Stimulated activated CD4-positive, alpha-beta T cell treated with anti-CD3 and anti-CD28 coated beads, Interleukin-1b, Interleukin-23, amount 100 ng/mL, for 24 hours (primary cell): ENCODE measurements at regions not wholly inside any gene's neighbourhood (a gene's known extent, or its start where the extent isn't known, plus 50 kb on each side); places are given as distances from the start of the nearest gene placed in this dataset.

ENCODE experiments used
- DNase-seq, 4 experiments: peaks; one replicate each; pipeline ENCODE4 v3.0.0-alpha.2; 2020; ENCODE audit warnings: low read depth in 4 of 4, low spot score in 1 of 4

GRCh38 chr10:71138166-71138830 lies 74.1 kb upstream of the UNC5B start:
- DNase-seq = no peak

DNA sequence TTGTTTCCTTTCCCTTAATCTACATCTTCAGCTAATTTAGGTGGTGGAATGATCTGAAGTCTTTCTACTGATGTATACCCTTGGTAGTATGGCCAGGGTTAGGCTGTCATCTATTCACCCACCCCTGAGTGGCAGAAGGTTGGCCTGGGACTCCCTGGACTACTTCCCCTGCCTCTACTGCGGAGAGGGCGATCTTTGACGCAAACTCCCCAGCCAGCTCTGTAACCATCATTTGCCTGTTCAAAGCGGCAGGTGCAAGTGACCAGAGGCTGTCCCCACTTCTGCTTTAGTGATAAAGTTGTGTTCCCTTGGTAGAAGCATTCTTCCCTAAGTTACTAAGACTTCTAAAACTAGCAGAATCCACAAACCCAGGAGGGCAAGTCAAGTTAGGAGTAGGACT lies 70.8 kb upstream of the UNC5B start:
- DNase-seq = no peak

GRCh38 chr10:71143170-71143569 lies 69.2 kb upstream of the UNC5B start:
- DNase-seq = no peak

DNA sequence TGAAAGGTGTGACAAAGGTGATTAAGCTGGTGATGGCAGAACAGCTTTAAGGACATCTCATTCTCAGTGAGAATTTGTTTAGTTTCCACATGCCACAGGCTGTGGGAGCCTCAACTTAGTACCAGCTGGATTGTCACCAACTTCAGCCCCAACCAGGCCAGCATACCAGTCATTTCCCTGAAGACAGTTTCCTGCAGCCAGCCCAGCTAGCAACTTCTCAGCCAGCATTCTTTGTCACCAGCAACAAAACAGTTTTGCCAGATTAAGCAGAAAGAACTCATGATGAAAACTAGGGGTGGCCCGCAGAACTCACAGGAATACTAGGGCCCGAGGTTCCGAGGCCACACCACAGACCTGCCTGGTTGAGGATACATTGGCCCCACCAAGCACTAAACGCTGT lies 68.8 kb upstream of the UNC5B start:
- no peak for DNase-seq

- no peak for DNase-seq
These were observed 67.5 kb upstream of the UNC5B start for GRCh38 chr10:71144824-71145223.

DNA sequence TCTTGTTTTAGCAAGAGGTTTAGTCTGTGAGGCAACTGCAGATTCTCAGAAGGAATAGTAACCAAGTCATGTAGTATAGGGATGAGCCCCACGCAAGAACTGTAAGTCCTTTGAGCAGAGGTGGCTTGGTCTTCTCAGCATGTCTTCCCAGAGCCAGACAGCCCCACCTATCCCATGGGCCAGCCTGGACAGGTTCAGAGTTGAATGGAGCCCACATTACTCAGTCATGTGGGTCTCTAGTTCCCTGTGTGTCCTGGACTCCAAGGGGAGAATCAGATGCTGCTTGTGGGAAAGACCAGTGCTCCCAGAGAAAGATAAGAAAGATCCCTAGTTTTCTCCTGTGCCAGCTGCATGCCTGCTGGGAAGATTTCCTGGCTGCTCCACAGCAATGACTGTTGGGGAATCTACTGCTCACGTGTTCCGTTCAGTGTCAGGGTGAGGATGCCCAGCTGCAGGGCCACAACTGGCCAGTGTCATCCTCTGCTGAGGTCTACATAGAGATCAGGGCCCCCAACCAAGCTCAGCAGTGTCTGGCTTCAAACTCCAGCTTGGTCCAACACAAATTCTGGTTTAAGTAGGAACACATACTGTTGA lies 66.9 kb upstream of the UNC5B start:
- no peak for DNase-seq

DNA sequence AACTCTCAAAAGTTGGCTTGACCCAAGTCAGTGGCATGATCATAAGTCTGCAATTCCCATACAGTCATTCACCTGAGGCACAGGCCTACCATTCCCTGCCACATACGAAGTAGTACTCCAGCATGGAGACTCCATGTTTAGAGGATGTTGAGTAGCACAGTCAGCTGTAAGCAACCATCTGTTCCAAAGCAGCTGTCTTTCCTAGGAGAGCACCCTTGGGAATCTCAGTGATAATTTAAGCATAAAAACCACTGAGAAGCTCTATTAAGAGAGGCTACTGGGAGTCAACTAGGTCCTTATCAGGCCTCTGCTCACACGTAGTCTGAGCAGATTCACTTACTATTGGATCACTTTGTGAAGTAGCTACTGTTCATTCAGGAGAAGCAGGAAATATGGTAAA lies 61.6 kb upstream of the UNC5B start:
- DNase-seq = no peak

DNA sequence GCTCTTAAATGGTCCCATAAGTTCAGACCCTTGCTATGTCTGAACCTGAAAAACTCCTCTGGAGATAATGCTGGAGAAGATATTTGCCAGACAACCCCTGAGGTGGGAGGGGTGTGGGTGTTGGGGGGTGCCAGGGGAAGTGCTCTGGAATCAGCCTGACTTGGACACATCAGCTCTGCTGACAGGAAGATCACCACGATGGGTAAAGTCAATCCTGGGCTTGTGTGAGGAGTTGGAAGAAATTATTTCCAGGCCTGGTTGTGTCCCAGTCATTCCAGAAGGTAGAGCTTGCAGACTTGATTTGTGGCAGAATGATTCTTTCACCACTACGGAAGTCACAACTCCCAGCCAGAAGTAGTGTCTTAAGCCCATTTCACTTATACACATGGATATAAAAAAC lies 60.3 kb upstream of the UNC5B start:
- DNase-seq = no peak

GRCh38 chr10:71156436-71156835 lies 55.9 kb upstream of the UNC5B start:
- no peak for DNase-seq

DNA sequence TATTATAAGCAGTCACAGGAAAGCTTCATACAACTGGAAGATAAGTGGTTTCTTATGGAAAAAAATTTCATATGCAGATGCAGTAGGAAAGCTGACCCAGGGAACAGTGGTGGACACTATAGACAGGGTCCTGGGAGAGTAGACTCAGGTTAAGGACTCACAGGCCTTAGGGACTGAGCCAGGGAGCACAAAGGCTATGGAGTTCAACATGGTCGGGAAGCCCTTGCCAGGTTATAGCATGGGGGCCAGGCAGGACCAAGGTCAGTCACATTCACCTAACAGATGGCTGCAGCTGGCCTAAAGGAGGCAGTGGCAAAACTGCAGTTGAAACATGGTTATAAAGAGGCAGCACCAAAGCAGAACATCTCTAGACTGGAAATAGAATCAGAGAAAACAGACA lies 54.9 kb upstream of the UNC5B start:
- no peak for DNase-seq

DNA sequence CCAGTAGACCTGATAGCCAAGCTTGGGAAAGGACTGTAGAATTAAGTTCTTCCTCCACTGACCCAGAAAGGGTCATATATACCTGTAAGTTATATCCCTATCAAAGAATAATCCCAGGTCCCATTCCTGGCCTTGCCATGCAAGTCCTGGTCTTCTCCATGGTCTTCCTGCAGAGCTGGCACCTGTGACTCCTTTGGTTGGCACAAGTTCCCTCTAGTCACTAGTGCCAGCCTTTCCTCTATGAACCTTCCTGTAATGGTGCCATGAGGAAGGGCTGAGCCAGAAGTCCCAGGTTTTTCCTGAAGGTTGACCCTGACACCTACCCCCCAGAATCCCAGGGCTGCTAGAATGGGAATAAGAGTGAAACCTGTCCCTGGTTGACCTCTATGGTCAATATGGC lies 54.1 kb upstream of the UNC5B start:
- DNase-seq = no peak

DNA sequence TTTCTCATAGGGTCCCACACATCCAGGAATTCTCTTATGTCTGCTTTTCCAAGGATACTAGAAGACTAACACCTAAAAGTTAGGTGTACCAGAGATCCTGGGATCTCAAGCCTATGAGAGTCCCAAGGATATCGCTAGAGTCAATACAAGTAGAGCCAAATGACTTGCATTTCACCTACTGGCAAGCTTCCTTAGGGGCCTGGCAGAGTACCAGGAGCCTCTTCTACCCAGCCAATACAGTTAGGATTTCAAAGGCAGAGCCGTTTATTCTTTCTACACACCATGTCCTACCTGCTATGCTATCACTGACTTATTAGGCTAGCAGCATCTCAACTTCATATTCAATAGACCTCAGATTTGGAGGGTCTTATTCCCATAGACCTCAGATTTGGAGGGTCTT lies 53.5 kb upstream of the UNC5B start:
- DNase-seq = no peak

DNA sequence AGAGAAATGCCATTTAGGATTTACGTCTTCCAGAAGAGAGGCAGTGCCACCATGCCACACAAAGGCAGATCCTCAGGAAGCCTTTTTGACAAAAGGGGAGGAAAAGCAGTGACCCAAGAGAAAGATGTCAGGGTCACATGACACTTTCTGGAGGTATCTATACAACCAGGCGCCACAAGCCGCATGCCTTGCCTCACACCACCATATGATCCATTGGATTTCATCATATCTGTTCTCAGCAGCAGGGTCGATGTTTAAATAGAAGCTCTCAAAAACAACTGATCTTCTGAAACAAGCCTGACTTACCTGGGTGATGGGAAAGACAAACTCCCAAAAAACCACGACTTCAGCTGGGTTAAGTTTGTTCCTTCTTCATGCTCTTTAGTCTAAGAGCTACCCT lies 52.5 kb upstream of the UNC5B start:
- DNase-seq = no peak

GRCh38 chr10:71161425-71161824 lies 50.9 kb upstream of the UNC5B start:
- no peak for DNase-seq
